ENCODE measurements at regions not wholly inside any gene's neighbourhood (a gene's known extent, or its start where the extent isn't known, plus 50 kb on each side); places are given as distances from the start of the nearest gene placed in this dataset.
"Not testable (repeated sequence)": the region's sequence is repeated elsewhere in the genome, so short reads cannot be mapped to it uniquely, and the experiment has no call there.

- not testable (repeated sequence) for DNase-seq
Observed at GRCh38 chr11:134840165-134840564, 428.1 kb upstream of the B3GAT1 start.

- no peak for DNase-seq
Observed at GRCh38 chr11:134838708-134839107, 426.7 kb upstream of the B3GAT1 start.

- no peak for DNase-seq
Observed at GRCh38 chr11:134837887-134838232, 425.8 kb upstream of the B3GAT1 start.

GRCh38 chr11:134837166-134837886 is 425.3 kb upstream of the B3GAT1 start:
- no peak for DNase-seq

GRCh38 chr11:134836561-134836960 is 424.5 kb upstream of the B3GAT1 start:
- no peak for DNase-seq

- DNase-seq, result no peak
Observed at GRCh38 chr11:134835561-134835960, 423.5 kb upstream of the B3GAT1 start.

- no peak for DNase-seq
Observed at GRCh38 chr11:134830312-134830711, 418.3 kb upstream of the B3GAT1 start.

GRCh38 chr11:134823970-134824369 is 411.9 kb upstream of the B3GAT1 start:
- no peak for DNase-seq

- DNase-seq, result no peak
Observed at GRCh38 chr11:134822897-134823296, 410.9 kb upstream of the B3GAT1 start.

GRCh38 chr11:134821422-134821821 is 409.4 kb upstream of the B3GAT1 start:
- DNase-seq, result no peak

- DNase-seq, result no peak
Observed at GRCh38 chr11:134819041-134819440, 407.0 kb upstream of the B3GAT1 start.

- DNase-seq, result no peak
Observed at GRCh38 chr11:134818516-134818915, 406.5 kb upstream of the B3GAT1 start.

- DNase-seq, result no peak
Observed at GRCh38 chr11:134815404-134815803, 403.4 kb upstream of the B3GAT1 start.

- DNase-seq, result no peak
Observed at GRCh38 chr11:134807997-134808396, 396.0 kb upstream of the B3GAT1 start.

- no peak for DNase-seq
Observed at GRCh38 chr11:134802598-134802997, 390.6 kb upstream of the B3GAT1 start.

- DNase-seq, result no peak
Observed at GRCh38 chr11:134802116-134802515, 390.1 kb upstream of the B3GAT1 start.

- no peak for DNase-seq
Observed at GRCh38 chr11:134801570-134801969, 389.5 kb upstream of the B3GAT1 start.

- no peak for DNase-seq
Observed at GRCh38 chr11:134800826-134801225, 388.8 kb upstream of the B3GAT1 start.

GRCh38 chr11:134800130-134800529 is 388.1 kb upstream of the B3GAT1 start:
- no peak for DNase-seq

GRCh38 chr11:134799386-134799785 is 387.3 kb upstream of the B3GAT1 start:
- DNase-seq, result no peak

GRCh38 chr11:134797411-134798089 is 385.5 kb upstream of the B3GAT1 start:
- no peak for DNase-seq

GRCh38 chr11:134795017-134795416 is 383.0 kb upstream of the B3GAT1 start:
- DNase-seq, result no peak

GRCh38 chr11:134794192-134794591 is 382.1 kb upstream of the B3GAT1 start:
- no peak for DNase-seq

GRCh38 chr11:134792677-134793076 is 380.6 kb upstream of the B3GAT1 start:
- no peak for DNase-seq

- no peak for DNase-seq
Observed at GRCh38 chr11:134792044-134792443, 380.0 kb upstream of the B3GAT1 start.

Data from central memory CD4-positive, alpha-beta T cell (primary cell).